Bronchial epithelial cell (primary cell): ENCODE measurements at regions not wholly inside any gene's neighbourhood (a gene's known extent, or its start where the extent isn't known, plus 50 kb on each side); places are given as distances from the start of the nearest gene placed in this dataset.

ENCODE experiments used
- DNase-seq: peaks from one replicate; pipeline ENCODE4 v3.0.0-alpha.2; 2010; ENCODE audit warnings: low read depth
- FAIRE-seq: peaks from 2 replicates; lab custom pipeline; 2011; peaks lifted over from hg19 to GRCh38; lab: Jason Lieb, UNC
- H3K27me3 ChIP-seq: 2 replicates; pipeline ENCODE4 v1.5.1; 2011; ENCODE audit warnings: low read length; ENCODE audit not compliant: control insufficient read depth, insufficient read depth
- H3K36me3 ChIP-seq: 2 replicates; pipeline ENCODE4 v1.5.1; 2011; ENCODE audit warnings: low read length; ENCODE audit not compliant: control insufficient read depth, insufficient read depth
- H3K4me3 ChIP-seq: 2 replicates; pipeline ENCODE4 v1.5.1; 2011; ENCODE audit warnings: mild to moderate bottlenecking, low read depth, low read length, control low read depth
- CTCF ChIP-seq: IDR thresholded peaks from 2 replicates; pipeline ENCODE4 v1.5.1; 2011; ENCODE audit warnings: mild to moderate bottlenecking, moderate library complexity, low read length, control low read depth, inconsistent platforms; ENCODE audit not compliant: insufficient read depth, severe bottlenecking

DNA sequence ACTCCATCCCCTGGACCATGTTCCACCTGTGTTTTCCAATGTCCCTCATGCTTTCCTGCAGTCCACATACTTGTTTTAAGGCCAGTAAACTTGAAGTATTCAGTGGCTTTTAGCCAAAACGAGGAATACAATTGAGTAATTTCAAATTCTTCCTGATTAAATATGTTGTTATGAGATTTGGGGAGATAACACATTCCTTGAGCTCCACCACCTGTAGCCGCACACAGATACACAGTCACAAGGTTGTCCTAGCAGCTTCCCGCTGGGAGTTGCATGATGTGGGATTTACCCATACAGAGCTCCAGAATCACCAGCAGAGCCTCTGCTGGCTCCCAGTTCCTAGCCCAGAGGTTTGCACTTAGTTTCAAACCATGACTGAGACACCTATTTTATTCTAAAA is 53.6 kb upstream of the FRY start:
- no peak for TF ChIP-seq CTCF
- H3K36me3 ChIP-seq: no peaks in the 10 kb centered on the region
- DNase-seq (no peak), FAIRE-seq (no peak)
- no peak overlapping the region for H3K4me3 ChIP-seq
- no peaks in the 10 kb centered on the region for H3K27me3 ChIP-seq

DNA sequence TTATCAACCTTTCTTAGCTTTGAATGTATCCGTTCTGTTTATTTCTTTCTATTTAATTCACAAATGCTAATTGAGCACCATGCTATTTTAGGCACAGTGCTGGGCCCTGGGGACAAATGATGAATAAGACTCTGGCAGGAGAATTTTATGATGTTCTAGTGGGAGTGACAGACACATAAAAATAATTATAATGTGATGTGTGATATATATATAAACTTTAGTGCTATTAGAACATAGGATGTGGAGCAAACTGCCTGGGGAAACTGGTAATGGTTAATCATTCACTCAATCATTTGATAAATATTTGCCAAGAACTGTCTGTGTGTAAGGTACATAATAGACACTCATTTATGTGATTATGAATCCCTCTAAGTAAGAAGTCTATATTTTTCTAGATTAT is 50.7 kb upstream of the FRY start:
- H3K36me3 ChIP-seq: no peaks in the 10 kb centered on the region
- no peaks in the 10 kb centered on the region for H3K27me3 ChIP-seq
- H3K4me3 ChIP-seq: no peak overlapping the region
- no peak for TF ChIP-seq CTCF
- DNase-seq (peak; percentile 48), FAIRE-seq (no peak)
